PC-3 (cell line): ENCODE measurements at regions not wholly inside any gene's neighbourhood (a gene's known extent, or its start where the extent isn't known, plus 50 kb on each side); places are given as distances from the start of the nearest gene placed in this dataset.
A peak's percentile ranks its signal among the peaks of the same experiment; 100 is the strongest.

Source experiments
- ATAC-seq: fragments of 200-7000 bp; cut with Tn5 transposase; 2 replicates; pipeline ENCODE4 v1.9.1; 2020; ENCODE audit warnings: mild to moderate bottlenecking, moderate library complexity
- BruUV-seq: library from RNA; stranded (reverse); fragments of 400-500 nt; replicated peaks from 2 replicates; lab custom pipeline; 2021; lab: Mats Ljungman, UMichigan
- CTCF ChIA-PET: fragments of 300-600 bp; sonication (Branson Sonifier 250); formaldehyde crosslinking; loops from one replicate; lab custom pipeline; 2022; ENCODE audit warnings: antibody characterized with exemption; lab: Charles Lee
- POLR2A ChIA-PET: fragments of 300-600 bp; sonication (Branson Sonifier 250); formaldehyde crosslinking; loops from one replicate; lab custom pipeline; 2022; ENCODE audit warnings: antibody characterized with exemption; ENCODE audit not compliant: unreplicated experiment; lab: Charles Lee
- DNase-seq: peaks from one replicate; pipeline ENCODE4 v3.0.0-alpha.2; 2015
- H2AFZ ChIP-seq: fragments of 300-600 bp; sonication (generic); 2 replicates; pipeline ENCODE4 v1.6.0; 2016; ENCODE audit warnings: antibody characterized with exemption, low read length
- H3F3A ChIP-seq: fragments of 300-600 bp; sonication (generic); one replicate; pipeline ENCODE4 v1.6.0; 2017; ENCODE audit warnings: antibody characterized with exemption, low read length, control low read depth, mild to moderate bottlenecking; ENCODE audit not compliant: unreplicated experiment
- H3K27ac ChIP-seq: fragments of 300-600 bp; sonication (generic); 2 replicates; pipeline ENCODE4 v1.5.1; 2016; ENCODE audit warnings: mild to moderate bottlenecking, low read length
- H3K27me3 ChIP-seq: fragments of 300-600 bp; sonication (generic); 2 replicates; pipeline ENCODE4 v1.6.1; 2016; ENCODE audit warnings: low read length, mixed read lengths
- H3K36me3 ChIP-seq: fragments of 300-600 bp; sonication (generic); 2 replicates; pipeline ENCODE4 v1.6.1; 2016; ENCODE audit warnings: low read depth, mixed run types, low read length, mixed read lengths
- H3K4me1 ChIP-seq: fragments of 300-600 bp; sonication (generic); 2 replicates; pipeline ENCODE4 v1.5.1; 2016; ENCODE audit warnings: low read length; ENCODE audit not compliant: insufficient read depth
- H3K4me2 ChIP-seq: fragments of 300-600 bp; sonication (generic); 2 replicates; pipeline ENCODE4 v1.6.0; 2016; ENCODE audit warnings: low read length
- H3K4me3 ChIP-seq: fragments of 300-600 bp; sonication (generic); 2 replicates; pipeline ENCODE4 v1.5.1; 2016; ENCODE audit warnings: mild to moderate bottlenecking, low read length, mixed read lengths
- H3K79me2 ChIP-seq: fragments of 300-600 bp; sonication (generic); 2 replicates; pipeline ENCODE4 v1.6.1; 2017; ENCODE audit warnings: low read length, mixed read lengths
- H3K9ac ChIP-seq: fragments of 300-600 bp; sonication (generic); 2 replicates; pipeline ENCODE4 v1.6.0; 2016; ENCODE audit warnings: mild to moderate bottlenecking, low read length
- H3K9me2 ChIP-seq: fragments of 300-600 bp; sonication (generic); replicated peaks from 2 replicates; pipeline ENCODE4 v1.6.1; 2016; ENCODE audit warnings: mixed run types, low read length, mixed read lengths
- H3K9me3 ChIP-seq: fragments of 300-600 bp; sonication (generic); 2 replicates; pipeline ENCODE4 v1.6.1; 2016; ENCODE audit warnings: low read length, mixed read lengths
- H4K20me1 ChIP-seq: fragments of 300-600 bp; sonication (generic); 2 replicates; pipeline ENCODE4 v1.6.1; 2016; ENCODE audit warnings: low read length, mixed read lengths
- CTCF ChIP-seq: fragments of 300-600 bp; sonication (generic); conservative IDR thresholded peaks from 2 replicates; pipeline ENCODE4 v1.5.1; 2017; ENCODE audit warnings: antibody characterized with exemption, low read depth, mild to moderate bottlenecking, low read length
- EZH2 ChIP-seq: fragments of 300-600 bp; sonication (generic); IDR thresholded peaks from one replicate; pipeline ENCODE4 v1.6.1; 2017; ENCODE audit warnings: antibody characterized with exemption, mild to moderate bottlenecking, low read length; ENCODE audit not compliant: unreplicated experiment
- intact Hi-C: fragments of 100-400 bp; cut with micrococcal nuclease; formaldehyde crosslinking; loops from 2 replicates; pipeline ENCODE4 v1.9.0; 2023

GRCh38 chr13:40094056-40094455 is 438.6 kb downstream of the COG6 start:
- Histone ChIP-seq H4K20me1 (no peaks in the 10 kb centered on the region), H3K27ac (no peak overlapping the region), H3K9me2 (no peaks in the 10 kb centered on the region), H3K4me2 (no peak overlapping the region), H3K79me2 (no peaks in the 10 kb centered on the region), H3K4me3 (no peak overlapping the region), H3K9ac (no peak overlapping the region), H3K9me3 (no peaks in the 10 kb centered on the region), H3K36me3 (no peaks in the 10 kb centered on the region), H3K4me1 (no peaks in the 10 kb centered on the region), H3K27me3 (no peaks in the 10 kb centered on the region), H2AFZ (no peak overlapping the region), H3F3A (no peaks in the 10 kb centered on the region)
- POLR2A ChIA-PET = no interaction called here
- no TSS peak for BruUV-seq
- CTCF ChIA-PET = no interaction called here
- TF ChIP-seq CTCF (no peak), EZH2 (no peak)
- intact Hi-C loops = no loop called here
- DNase-seq (peak; percentile 13), ATAC-seq (no peak)

GRCh38 chr13:40095695-40096356 is 440.4 kb downstream of the COG6 start:
- Histone ChIP-seq H3K9me3 (no peaks in the 10 kb centered on the region), H3K27ac (no peak overlapping the region), H3F3A (no peaks in the 10 kb centered on the region), H3K79me2 (no peaks in the 10 kb centered on the region), H3K9ac (no peak overlapping the region), H3K4me2 (no peak overlapping the region), H4K20me1 (no peaks in the 10 kb centered on the region), H3K27me3 (no peaks in the 10 kb centered on the region), H3K9me2 (no peaks in the 10 kb centered on the region), H3K36me3 (no peaks in the 10 kb centered on the region), H2AFZ (no peak overlapping the region), H3K4me3 (no peak overlapping the region), H3K4me1 (no peaks in the 10 kb centered on the region)
- ChIA-PET POLR2A (interaction anchor here (0.7 kb wide), 1 partner anchor 577 kb away, joined by 5 read pairs; no protein-coding TSS in a partner anchor), CTCF (no interaction called here)
- TF ChIP-seq CTCF = no peak
- intact Hi-C loops = no loop called here
- DNase-seq (no peak), ATAC-seq (no peak)
- BruUV-seq = no TSS peak

- intact Hi-C loops = no loop called here
- POLR2A ChIA-PET = interaction anchor here (0.7 kb wide), 1 partner anchor 577 kb away, joined by 5 read pairs; no protein-coding TSS in a partner anchor
These were observed 441.0 kb downstream of the COG6 start for GRCh38 chr13:40096357-40096901.

More at GRCh38 chr13:40096357-40096901, 441.0 kb downstream of the COG6 start:
- Histone ChIP-seq H3F3A (no peaks in the 10 kb centered on the region), H3K9me3 (no peaks in the 10 kb centered on the region), H3K9ac (no peak overlapping the region), H3K36me3 (no peaks in the 10 kb centered on the region), H3K27me3 (no peaks in the 10 kb centered on the region), H4K20me1 (no peaks in the 10 kb centered on the region), H3K4me2 (no peak overlapping the region), H3K27ac (no peak overlapping the region), H2AFZ (no peak overlapping the region), H3K4me3 (no peak overlapping the region), H3K4me1 (no peaks in the 10 kb centered on the region), H3K9me2 (no peaks in the 10 kb centered on the region), H3K79me2 (no peaks in the 10 kb centered on the region)
- BruUV-seq = no TSS peak
- DNase-seq (no peak), ATAC-seq (no peak)
- TF ChIP-seq EZH2 = no peak
- CTCF ChIA-PET = no interaction called here
